PFSK-1 (cell line): ENCODE measurements at regions not wholly inside any gene's neighbourhood (a gene's known extent, or its start where the extent isn't known, plus 50 kb on each side); places are given as distances from the start of the nearest gene placed in this dataset.

Experiments used
- FOXP2 ChIP-seq: optimal IDR thresholded peaks from 2 replicates; pipeline ENCODE3; 2011; ENCODE audit warnings: borderline replicate concordance, control low read depth, inconsistent platforms; ENCODE audit not compliant: insufficient read depth; ENCODE audit errors: extremely low read length, extremely low read depth
- POLR2AphosphoS5 ChIP-seq: IDR thresholded peaks from 2 replicates; pipeline ENCODE4 v1.6.1; 2012; ENCODE audit warnings: low read depth, mild to moderate bottlenecking, control low read depth, low read length, moderate library complexity

DNA sequence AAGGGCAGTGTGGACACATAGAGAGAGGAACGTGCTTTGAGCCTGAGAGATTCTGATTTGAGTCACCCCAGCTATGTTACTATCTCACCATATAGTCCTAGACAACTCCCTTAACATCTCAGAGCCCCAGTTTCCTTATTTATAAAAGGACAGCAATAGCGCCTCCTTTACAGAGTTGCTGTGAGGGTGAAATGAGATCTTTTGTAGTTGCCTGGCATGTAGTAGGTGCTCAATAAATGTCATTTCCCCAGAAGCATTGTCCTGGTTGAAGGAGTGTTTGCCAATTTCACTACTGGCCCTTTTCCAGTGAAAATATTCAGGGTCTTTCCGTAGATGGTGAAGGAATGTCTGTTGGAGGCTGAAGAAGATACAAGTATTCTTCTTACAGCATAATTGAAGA lies 51.3 kb upstream of the FAM180A start:
- TF ChIP-seq POLR2AphosphoS5: no peak
- no peak for TF ChIP-seq FOXP2
